HL-60 (cell line): ENCODE measurements at regions not wholly inside any gene's neighbourhood (a gene's known extent, or its start where the extent isn't known, plus 50 kb on each side); places are given as distances from the start of the nearest gene placed in this dataset.

Experiments used
- POLR2AphosphoS5 ChIP-seq: IDR thresholded peaks from 2 replicates; pipeline ENCODE4 v1.6.1; 2012; ENCODE audit warnings: low read depth
- TF ChIP-seq, protein P1 (sequence below): IDR thresholded peaks from one replicate; pipeline ENCODE4 v1.5.1; 2011; ENCODE audit warnings: low read length, control low read depth, inconsistent platforms; ENCODE audit not compliant: insufficient read depth
- TF ChIP-seq, protein P2 (sequence below): IDR thresholded peaks from 2 replicates; pipeline ENCODE4 v1.6.1; 2012; ENCODE audit warnings: low read depth; ENCODE audit not compliant: insufficient replicate concordance

DNA sequence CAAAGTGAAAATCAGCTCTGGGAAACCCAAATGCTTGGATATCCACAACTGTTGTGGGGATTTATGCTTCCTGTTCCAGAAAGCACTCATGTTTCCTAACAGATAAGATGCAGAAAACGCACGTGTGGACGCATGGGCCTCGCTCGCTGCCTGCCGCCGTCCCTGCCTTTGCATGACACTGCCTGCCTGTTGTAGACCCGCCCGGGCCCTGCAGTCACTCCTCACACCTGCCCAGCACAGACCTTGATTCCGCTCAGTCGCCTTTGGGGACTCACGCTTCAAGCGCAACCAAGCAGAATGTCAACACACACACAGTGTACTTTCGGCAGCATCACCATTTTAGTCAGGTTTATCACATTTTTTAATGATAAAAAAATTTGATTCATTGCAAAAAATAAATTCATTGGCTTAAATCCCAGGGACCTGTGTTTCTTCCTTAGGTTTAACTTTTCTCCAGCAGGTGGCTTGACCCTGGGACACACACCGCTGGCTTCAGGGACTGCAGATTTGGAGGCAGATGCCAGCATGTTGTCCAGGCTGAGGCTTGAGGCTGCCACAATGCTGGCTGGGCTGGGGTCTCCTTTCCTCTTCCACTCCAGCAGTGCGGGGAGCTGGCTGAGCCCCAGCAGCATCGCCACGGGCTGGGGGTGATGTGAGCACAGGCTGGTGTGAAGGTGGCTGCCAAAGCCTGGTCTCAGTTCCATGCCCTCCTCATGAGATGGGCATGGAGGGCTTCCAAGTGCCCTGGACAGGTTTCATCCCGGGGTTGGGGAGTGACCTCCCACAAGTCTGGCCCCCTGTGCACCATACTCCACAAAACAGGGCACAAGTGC lies 416.9 kb upstream of the IRX4 start:
- TF ChIP-seq, protein P1, sequence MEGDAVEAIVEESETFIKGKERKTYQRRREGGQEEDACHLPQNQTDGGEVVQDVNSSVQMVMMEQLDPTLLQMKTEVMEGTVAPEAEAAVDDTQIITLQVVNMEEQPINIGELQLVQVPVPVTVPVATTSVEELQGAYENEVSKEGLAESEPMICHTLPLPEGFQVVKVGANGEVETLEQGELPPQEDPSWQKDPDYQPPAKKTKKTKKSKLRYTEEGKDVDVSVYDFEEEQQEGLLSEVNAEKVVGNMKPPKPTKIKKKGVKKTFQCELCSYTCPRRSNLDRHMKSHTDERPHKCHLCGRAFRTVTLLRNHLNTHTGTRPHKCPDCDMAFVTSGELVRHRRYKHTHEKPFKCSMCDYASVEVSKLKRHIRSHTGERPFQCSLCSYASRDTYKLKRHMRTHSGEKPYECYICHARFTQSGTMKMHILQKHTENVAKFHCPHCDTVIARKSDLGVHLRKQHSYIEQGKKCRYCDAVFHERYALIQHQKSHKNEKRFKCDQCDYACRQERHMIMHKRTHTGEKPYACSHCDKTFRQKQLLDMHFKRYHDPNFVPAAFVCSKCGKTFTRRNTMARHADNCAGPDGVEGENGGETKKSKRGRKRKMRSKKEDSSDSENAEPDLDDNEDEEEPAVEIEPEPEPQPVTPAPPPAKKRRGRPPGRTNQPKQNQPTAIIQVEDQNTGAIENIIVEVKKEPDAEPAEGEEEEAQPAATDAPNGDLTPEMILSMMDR = no peak
- no peak for TF ChIP-seq POLR2AphosphoS5
- TF ChIP-seq, protein P2, sequence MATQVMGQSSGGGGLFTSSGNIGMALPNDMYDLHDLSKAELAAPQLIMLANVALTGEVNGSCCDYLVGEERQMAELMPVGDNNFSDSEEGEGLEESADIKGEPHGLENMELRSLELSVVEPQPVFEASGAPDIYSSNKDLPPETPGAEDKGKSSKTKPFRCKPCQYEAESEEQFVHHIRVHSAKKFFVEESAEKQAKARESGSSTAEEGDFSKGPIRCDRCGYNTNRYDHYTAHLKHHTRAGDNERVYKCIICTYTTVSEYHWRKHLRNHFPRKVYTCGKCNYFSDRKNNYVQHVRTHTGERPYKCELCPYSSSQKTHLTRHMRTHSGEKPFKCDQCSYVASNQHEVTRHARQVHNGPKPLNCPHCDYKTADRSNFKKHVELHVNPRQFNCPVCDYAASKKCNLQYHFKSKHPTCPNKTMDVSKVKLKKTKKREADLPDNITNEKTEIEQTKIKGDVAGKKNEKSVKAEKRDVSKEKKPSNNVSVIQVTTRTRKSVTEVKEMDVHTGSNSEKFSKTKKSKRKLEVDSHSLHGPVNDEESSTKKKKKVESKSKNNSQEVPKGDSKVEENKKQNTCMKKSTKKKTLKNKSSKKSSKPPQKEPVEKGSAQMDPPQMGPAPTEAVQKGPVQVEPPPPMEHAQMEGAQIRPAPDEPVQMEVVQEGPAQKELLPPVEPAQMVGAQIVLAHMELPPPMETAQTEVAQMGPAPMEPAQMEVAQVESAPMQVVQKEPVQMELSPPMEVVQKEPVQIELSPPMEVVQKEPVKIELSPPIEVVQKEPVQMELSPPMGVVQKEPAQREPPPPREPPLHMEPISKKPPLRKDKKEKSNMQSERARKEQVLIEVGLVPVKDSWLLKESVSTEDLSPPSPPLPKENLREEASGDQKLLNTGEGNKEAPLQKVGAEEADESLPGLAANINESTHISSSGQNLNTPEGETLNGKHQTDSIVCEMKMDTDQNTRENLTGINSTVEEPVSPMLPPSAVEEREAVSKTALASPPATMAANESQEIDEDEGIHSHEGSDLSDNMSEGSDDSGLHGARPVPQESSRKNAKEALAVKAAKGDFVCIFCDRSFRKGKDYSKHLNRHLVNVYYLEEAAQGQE = no peak
